GM12873 (cell line): ENCODE measurements at regions not wholly inside any gene's neighbourhood (a gene's known extent, or its start where the extent isn't known, plus 50 kb on each side); places are given as distances from the start of the nearest gene placed in this dataset.

Experiments used
- CTCF ChIP-seq: IDR thresholded peaks from 2 replicates; pipeline ENCODE4 v1.5.1; 2012; ENCODE audit warnings: low read depth, mild to moderate bottlenecking, moderate library complexity, low read length, control low read depth; ENCODE audit not compliant: insufficient read depth; ENCODE audit errors: missing control alignments

- no peak for TF ChIP-seq CTCF
Measured at GRCh38 chr4:159979953-159980352, 877.1 kb downstream of the RAPGEF2 start.

GRCh38 chr4:159980826-159981468 is 878.1 kb downstream of the RAPGEF2 start:
- TF ChIP-seq CTCF = no peak

GRCh38 chr4:159981469-159981856 is 878.6 kb downstream of the RAPGEF2 start:
- no peak for TF ChIP-seq CTCF

- no peak for TF ChIP-seq CTCF
Measured at GRCh38 chr4:159983082-159983481, 880.2 kb downstream of the RAPGEF2 start.

GRCh38 chr4:160009656-160010493 is 907.0 kb downstream of the RAPGEF2 start:
- TF ChIP-seq CTCF = no peak

GRCh38 chr4:160019936-160020335 is 917.1 kb downstream of the RAPGEF2 start:
- no peak for TF ChIP-seq CTCF

GRCh38 chr4:160020804-160021203 is 917.9 kb downstream of the RAPGEF2 start:
- no peak for TF ChIP-seq CTCF
